Neural cell (in vitro differentiated cells): ENCODE measurements at regions not wholly inside any gene's neighbourhood (a gene's known extent, or its start where the extent isn't known, plus 50 kb on each side); places are given as distances from the start of the nearest gene placed in this dataset.

Experiments
- H2AFZ ChIP-seq: fragments of 200-600, 300-800 bp; sonication (generic), shearing (Covaris generic); 2 replicates; pipeline ENCODE4 v1.6.0; 2014; ENCODE audit warnings: low read depth, mild to moderate bottlenecking, antibody characterized with exemption, low read length, moderate library complexity
- H3F3A ChIP-seq: fragments of 200-600 bp; shearing (Covaris generic); 2 replicates; pipeline ENCODE4 v1.6.1; 2016; ENCODE audit warnings: mild to moderate bottlenecking, moderate library complexity, mixed read lengths, antibody characterized with exemption, low read length; ENCODE audit not compliant: insufficient read depth, poor library complexity, severe bottlenecking
- H3K27ac ChIP-seq: fragments of 200-600, 300-800 bp; sonication (generic), shearing (Covaris generic); 2 replicates; pipeline ENCODE4 v1.5.1; 2014; ENCODE audit warnings: mild to moderate bottlenecking, low read length, moderate library complexity
- H3K27me3 ChIP-seq: fragments of 300-800, 200-600 bp; sonication (generic), shearing (Covaris generic); 2 replicates; pipeline ENCODE4 v1.6.0; 2014; ENCODE audit warnings: mild to moderate bottlenecking, low read depth, low read length, moderate library complexity; ENCODE audit not compliant: insufficient read depth
- H3K36me3 ChIP-seq: fragments of 300-800, 200-600 bp; sonication (generic), shearing (Covaris generic); 2 replicates; pipeline ENCODE4 v1.5.1; 2014; ENCODE audit warnings: mild to moderate bottlenecking, antibody characterized with exemption, low read length, moderate library complexity; ENCODE audit not compliant: insufficient read depth
- H3K4me2 ChIP-seq: fragments of 300-800, 200-600 bp; sonication (generic), shearing (Covaris generic); 2 replicates; pipeline ENCODE4 v1.6.0; 2014; ENCODE audit warnings: mild to moderate bottlenecking, low read length
- H3K4me3 ChIP-seq: fragments of 300-800, 200-600 bp; sonication (generic), shearing (Covaris generic); 2 replicates; pipeline ENCODE4 v1.5.1; 2014; ENCODE audit warnings: mild to moderate bottlenecking, low read length, moderate library complexity
- H3K79me2 ChIP-seq: fragments of 200-600 bp; shearing (Covaris generic); replicated peaks from 2 replicates; pipeline ENCODE4 v1.6.0; 2014; ENCODE audit warnings: mild to moderate bottlenecking, low read length, moderate library complexity; ENCODE audit not compliant: insufficient read depth
- H3K9ac ChIP-seq: fragments of 300-800, 200-600 bp; sonication (generic), shearing (Covaris generic); 2 replicates; pipeline ENCODE4 v1.6.1; 2016; ENCODE audit warnings: mild to moderate bottlenecking, low read length, mixed read lengths
- H3K9me2 ChIP-seq: fragments of 200-600 bp; shearing (Covaris generic); 2 replicates; pipeline ENCODE4 v1.6.1; 2016; ENCODE audit warnings: mild to moderate bottlenecking, low read length, mixed read lengths; ENCODE audit not compliant: insufficient read depth
- H3K9me3 ChIP-seq: fragments of 200-600, 300-800 bp; sonication (generic), shearing (Covaris generic); 2 replicates; pipeline ENCODE4 v1.6.1; 2016; ENCODE audit warnings: mild to moderate bottlenecking, mixed run types, low read length, moderate library complexity, mixed read lengths
- H4K20me1 ChIP-seq: fragments of 200-600 bp; shearing (Covaris generic); 2 replicates; pipeline ENCODE4 v1.6.1; 2016; ENCODE audit warnings: mild to moderate bottlenecking, mixed run types; ENCODE audit not compliant: insufficient read depth
- CTCF ChIP-seq: fragments of 450-650 bp; IDR thresholded peaks from 2 replicates; pipeline ENCODE4 v1.5.1; 2014; ENCODE audit warnings: antibody characterized with exemption, mild to moderate bottlenecking, moderate library complexity; ENCODE audit not compliant: poor library complexity, severe bottlenecking
- EP300 ChIP-seq: fragments of 450-650 bp; conservative IDR thresholded peaks from 2 replicates; pipeline ENCODE4 v1.6.1; 2014; ENCODE audit warnings: antibody characterized with exemption, mild to moderate bottlenecking, moderate library complexity; ENCODE audit not compliant: poor library complexity, severe bottlenecking
- EZH2 ChIP-seq: fragments of 200-600, 300-800 bp; shearing (Covaris generic), sonication (generic); IDR thresholded peaks from 2 replicates; pipeline ENCODE4 v1.6.1; 2014; ENCODE audit warnings: antibody characterized with exemption, low read length, borderline replicate concordance, mild to moderate bottlenecking; ENCODE audit not compliant: insufficient read depth, poor library complexity, severe bottlenecking
- MXI1 ChIP-seq: fragments of 450-650 bp; conservative IDR thresholded peaks from 2 replicates; pipeline ENCODE4 v1.6.1; 2014; ENCODE audit warnings: antibody characterized with exemption, mild to moderate bottlenecking; ENCODE audit not compliant: poor library complexity, severe bottlenecking
- POLR2AphosphoS5 ChIP-seq: IDR thresholded peaks from 2 replicates; pipeline ENCODE4 v1.6.1; 2012
- RAD21 ChIP-seq: fragments of 450-650 bp; conservative IDR thresholded peaks from 2 replicates; pipeline ENCODE4 v1.6.1; 2014; ENCODE audit warnings: antibody characterized with exemption, mild to moderate bottlenecking, moderate library complexity
- REST ChIP-seq: IDR thresholded peaks from 2 replicates; pipeline ENCODE4 v1.6.1; 2012; ENCODE audit warnings: borderline replicate concordance
- SMC3 ChIP-seq: fragments of 450-650 bp; conservative IDR thresholded peaks from 2 replicates; pipeline ENCODE4 v1.6.1; 2014; ENCODE audit warnings: antibody characterized with exemption, mild to moderate bottlenecking, moderate library complexity; ENCODE audit not compliant: poor library complexity
- TAF1 ChIP-seq: IDR thresholded peaks from 2 replicates; pipeline ENCODE4 v1.6.1; 2012; ENCODE audit warnings: low read depth

- TF ChIP-seq TAF1 (no peak), RAD21 (no peak), SMC3 (no peak), EP300 (no peak), MXI1 (no peak), POLR2AphosphoS5 (no peak), EZH2 (no peak), CTCF (no peak), REST (no peak)
- no peaks in the 10 kb centered on the region for H3K9me2 ChIP-seq
- no peaks in the 10 kb centered on the region for H4K20me1 ChIP-seq
- no peak overlapping the region for H2AFZ ChIP-seq
- H3K4me2 ChIP-seq, result no peak overlapping the region
- H3K79me2 ChIP-seq, result no peaks in the 10 kb centered on the region
- H3K36me3 ChIP-seq, result no peaks in the 10 kb centered on the region
- H3K4me3 ChIP-seq, result no peak overlapping the region
- no peaks in the 10 kb centered on the region for H3F3A ChIP-seq
- no peaks in the 10 kb centered on the region for H3K9me3 ChIP-seq
- H3K27me3 ChIP-seq, result no peaks in the 10 kb centered on the region
- H3K27ac ChIP-seq, result no peak overlapping the region
- no peak overlapping the region for H3K9ac ChIP-seq
These were observed 341.7 kb downstream of the PRL start for GRCh38 chr6:21955053-21955595.

- H3K9me3 ChIP-seq, result no peaks in the 10 kb centered on the region
- H3K9ac ChIP-seq, result no peak overlapping the region
- H3F3A ChIP-seq, result no peaks in the 10 kb centered on the region
- no peak overlapping the region for H3K4me2 ChIP-seq
- H3K27me3 ChIP-seq, result no peaks in the 10 kb centered on the region
- no peak overlapping the region for H3K27ac ChIP-seq
- H4K20me1 ChIP-seq, result no peaks in the 10 kb centered on the region
- no peaks in the 10 kb centered on the region for H3K9me2 ChIP-seq
- H3K36me3 ChIP-seq, result no peaks in the 10 kb centered on the region
- H3K79me2 ChIP-seq, result no peaks in the 10 kb centered on the region
- TF ChIP-seq MXI1 (no peak), TAF1 (no peak), REST (no peak)
- H3K4me3 ChIP-seq, result no peak overlapping the region
- no peak overlapping the region for H2AFZ ChIP-seq
These were observed 340.9 kb downstream of the PRL start for GRCh38 chr6:21955951-21956350.
